DND-41 (cell line): ENCODE measurements at regions not wholly inside any gene's neighbourhood (a gene's known extent, or its start where the extent isn't known, plus 50 kb on each side); places are given as distances from the start of the nearest gene placed in this dataset.

Source experiments
- EZH2 ChIP-seq: IDR thresholded peaks from 3 replicates; pipeline ENCODE4 v1.6.1; 2012; ENCODE audit warnings: borderline replicate concordance, low read depth, mild to moderate bottlenecking, moderate library complexity, low read length, inconsistent platforms; ENCODE audit not compliant: severe bottlenecking
- TF ChIP-seq, protein P1 (sequence below): IDR thresholded peaks from 2 replicates; pipeline ENCODE4 v1.5.1; 2012; ENCODE audit warnings: borderline replicate concordance, low read length, moderate library complexity, mild to moderate bottlenecking; ENCODE audit not compliant: poor library complexity, severe bottlenecking; ENCODE audit errors: extremely low read depth

- TF ChIP-seq, protein P1, sequence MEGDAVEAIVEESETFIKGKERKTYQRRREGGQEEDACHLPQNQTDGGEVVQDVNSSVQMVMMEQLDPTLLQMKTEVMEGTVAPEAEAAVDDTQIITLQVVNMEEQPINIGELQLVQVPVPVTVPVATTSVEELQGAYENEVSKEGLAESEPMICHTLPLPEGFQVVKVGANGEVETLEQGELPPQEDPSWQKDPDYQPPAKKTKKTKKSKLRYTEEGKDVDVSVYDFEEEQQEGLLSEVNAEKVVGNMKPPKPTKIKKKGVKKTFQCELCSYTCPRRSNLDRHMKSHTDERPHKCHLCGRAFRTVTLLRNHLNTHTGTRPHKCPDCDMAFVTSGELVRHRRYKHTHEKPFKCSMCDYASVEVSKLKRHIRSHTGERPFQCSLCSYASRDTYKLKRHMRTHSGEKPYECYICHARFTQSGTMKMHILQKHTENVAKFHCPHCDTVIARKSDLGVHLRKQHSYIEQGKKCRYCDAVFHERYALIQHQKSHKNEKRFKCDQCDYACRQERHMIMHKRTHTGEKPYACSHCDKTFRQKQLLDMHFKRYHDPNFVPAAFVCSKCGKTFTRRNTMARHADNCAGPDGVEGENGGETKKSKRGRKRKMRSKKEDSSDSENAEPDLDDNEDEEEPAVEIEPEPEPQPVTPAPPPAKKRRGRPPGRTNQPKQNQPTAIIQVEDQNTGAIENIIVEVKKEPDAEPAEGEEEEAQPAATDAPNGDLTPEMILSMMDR, result no peak
- TF ChIP-seq EZH2, result no peak
Measured at GRCh38 chr1:86271046-86271445, 114.5 kb upstream of the COL24A1 start.
